HL-60 (cell line): ENCODE measurements at regions not wholly inside any gene's neighbourhood (a gene's known extent, or its start where the extent isn't known, plus 50 kb on each side); places are given as distances from the start of the nearest gene placed in this dataset.

Experiments used
- DNase-seq, 2 experiments: peaks; one replicate each; pipeline ENCODE4 v3.0.0-alpha.2; 2010 to 2020; ENCODE audit warnings: low read depth in 1 of 2, low spot score in 1 of 2
- H3K27ac ChIP-seq: fragments of 250-450 bp; sonication (Bioruptor Pico); replicated peaks from 2 replicates; pipeline ENCODE4 v1.5.1; 2020; ENCODE audit warnings: mild to moderate bottlenecking, moderate library complexity
- H3K27me3 ChIP-seq: fragments of 250-450 bp; sonication (Bioruptor Pico); 2 replicates; pipeline ENCODE4 v1.5.1; 2021; ENCODE audit warnings: mild to moderate bottlenecking, moderate library complexity; ENCODE audit not compliant: insufficient read depth, poor library complexity, severe bottlenecking
- H3K4me3 ChIP-seq: replicated peaks from 2 replicates; pipeline ENCODE4 v1.5.1; 2011; ENCODE audit warnings: mild to moderate bottlenecking, control low read depth, low read length; ENCODE audit not compliant: insufficient read depth
- CTCF ChIP-seq: IDR thresholded peaks from one replicate; pipeline ENCODE4 v1.5.1; 2011; ENCODE audit warnings: low read length, control low read depth, inconsistent platforms; ENCODE audit not compliant: insufficient read depth
- GABPA ChIP-seq: IDR thresholded peaks from 2 replicates; pipeline ENCODE4 v1.6.1; 2012; ENCODE audit warnings: low read depth
- POLR2AphosphoS5 ChIP-seq: IDR thresholded peaks from 2 replicates; pipeline ENCODE4 v1.6.1; 2012; ENCODE audit warnings: low read depth
- REST ChIP-seq: IDR thresholded peaks from 2 replicates; pipeline ENCODE4 v1.6.1; 2012; ENCODE audit warnings: low read depth; ENCODE audit not compliant: insufficient replicate concordance
- SPI1 ChIP-seq: IDR thresholded peaks from 2 replicates; pipeline ENCODE4 v1.6.1; 2012; ENCODE audit warnings: low read depth, mild to moderate bottlenecking, borderline replicate concordance

GRCh38 chr7:113787106-113787505, 131.7 kb downstream of the PPP1R3A start:
- no peak for TF ChIP-seq SPI1
- TF ChIP-seq CTCF, result no peak
- no peak for TF ChIP-seq GABPA
- no peak for TF ChIP-seq REST
- no peak for TF ChIP-seq POLR2AphosphoS5
- H3K27ac ChIP-seq, result no peak overlapping the region
- no peak for DNase-seq

GRCh38 chr7:113784956-113785355, 133.9 kb downstream of the PPP1R3A start:
- H3K27ac ChIP-seq, result no peak overlapping the region
- no peak overlapping the region for H3K4me3 ChIP-seq
- H3K27me3 ChIP-seq, result no peaks in the 10 kb centered on the region
- TF ChIP-seq POLR2AphosphoS5, result no peak
- no peak for TF ChIP-seq GABPA
- no peak for TF ChIP-seq REST
- no peak for TF ChIP-seq SPI1
- DNase-seq, result no peak

More at GRCh38 chr7:113787106-113787505, 131.7 kb downstream of the PPP1R3A start:
- Histone ChIP-seq H3K27me3 (no peaks in the 10 kb centered on the region), H3K4me3 (no peak overlapping the region)

GRCh38 chr7:113784316-113784715, 134.5 kb downstream of the PPP1R3A start:
- Histone ChIP-seq H3K27ac (no peak overlapping the region), H3K27me3 (no peaks in the 10 kb centered on the region), H3K4me3 (no peak overlapping the region)
- no peak for TF ChIP-seq REST
- no peak for TF ChIP-seq GABPA
- TF ChIP-seq POLR2AphosphoS5, result no peak
- no peak for TF ChIP-seq SPI1
- no peak for TF ChIP-seq CTCF
- DNase-seq, result peak in 1 of 2 experiments; percentile 34
